Endodermal cell (in vitro differentiated cells): ENCODE measurements at regions not wholly inside any gene's neighbourhood (a gene's known extent, or its start where the extent isn't known, plus 50 kb on each side); places are given as distances from the start of the nearest gene placed in this dataset.

ENCODE experiments used
- DNase-seq: peaks from one replicate; pipeline ENCODE4 v3.0.0-alpha.2; 2017
- H3K27ac ChIP-seq: 2 replicates; pipeline ENCODE4 v1.5.1; 2013; ENCODE audit warnings: mild to moderate bottlenecking, low read depth, low read length, moderate library complexity
- H3K27me3 ChIP-seq: 2 replicates; pipeline ENCODE4 v1.6.1; 2013; ENCODE audit warnings: mild to moderate bottlenecking, low read length, moderate library complexity; ENCODE audit not compliant: insufficient read depth, control insufficient read depth, poor library complexity, severe bottlenecking
- H3K36me3 ChIP-seq: 2 replicates; pipeline ENCODE4 v1.7.0; 2013; ENCODE audit warnings: mild to moderate bottlenecking, low read length, moderate library complexity; ENCODE audit not compliant: control insufficient read depth, insufficient read depth
- H3K4me1 ChIP-seq: one replicate; pipeline ENCODE4 v1.7.0; 2013; ENCODE audit warnings: low read length; ENCODE audit not compliant: control insufficient read depth, insufficient read depth
- H3K4me3 ChIP-seq: 2 replicates; pipeline ENCODE4 v1.5.1; 2013; ENCODE audit warnings: mild to moderate bottlenecking, low read length, moderate library complexity
- H3K9ac ChIP-seq: 2 replicates; pipeline ENCODE4 v1.6.1; 2013; ENCODE audit warnings: mild to moderate bottlenecking, low read length, moderate library complexity; ENCODE audit not compliant: poor library complexity, severe bottlenecking; ENCODE audit errors: extremely low read depth
- H3K9me3 ChIP-seq: 2 replicates; pipeline ENCODE4 v1.6.1; 2013; ENCODE audit warnings: mild to moderate bottlenecking, low read length, moderate library complexity; ENCODE audit not compliant: control insufficient read depth
- H3K27ac Mint-ChIP-seq: 2 replicates; pipeline ENCODE4 v1.8.0; 2020; ENCODE audit warnings: mixed read lengths
- H3K27me3 Mint-ChIP-seq: 2 replicates; pipeline ENCODE4 v1.8.0; 2021; ENCODE audit warnings: mild to moderate bottlenecking, mixed read lengths; ENCODE audit not compliant: insufficient read depth
- H3K36me3 Mint-ChIP-seq: 2 replicates; pipeline ENCODE4 v1.8.0; 2020; ENCODE audit warnings: low read depth, mixed read lengths
- H3K4me1 Mint-ChIP-seq: 2 replicates; pipeline ENCODE4 v1.8.0; 2020; ENCODE audit warnings: mixed read lengths
- H3K4me3 Mint-ChIP-seq: 2 replicates; pipeline ENCODE4 v1.8.0; 2020; ENCODE audit warnings: mild to moderate bottlenecking, moderate library complexity, mixed read lengths
- H3K9me3 Mint-ChIP-seq: 2 replicates; pipeline ENCODE4 v1.8.0; 2020; ENCODE audit warnings: mild to moderate bottlenecking, mixed read lengths
- WGBS, 2 experiments: methylation state at CpG; one replicate each; pipeline versions ENCODE4 v1.1.5 to v1.1.7; 2013; ENCODE audit warnings: missing lambda C conversion rate in 2 of 2, mixed read lengths in 1 of 2; ENCODE audit not compliant: insufficient coverage in 1 of 2, insufficient read length in 1 of 2; 5-methylcytosine and 5-hydroxymethylcytosine counted together
- TF ChIP-seq, protein P1 (sequence below): fragments of 200-600 bp; sonication (generic); conservative IDR thresholded peaks from 2 replicates; pipeline ENCODE4 v1.5.0; 2021; ENCODE audit warnings: antibody characterized with exemption, mild to moderate bottlenecking

GRCh38 chr15:99826157-99826780 is 93.0 kb upstream of the LYSMD4 start:
- H3K27ac Mint-ChIP-seq, result no peak overlapping the region
- Histone ChIP-seq H3K27ac (no peak overlapping the region), H3K36me3 (no peaks in the 10 kb centered on the region), H3K9ac (no peak overlapping the region), H3K9me3 (no peaks in the 10 kb centered on the region), H3K4me3 (no peak overlapping the region), H3K4me1 (no peaks in the 10 kb centered on the region), H3K27me3 (no peaks in the 10 kb centered on the region)
- no peak for DNase-seq
- H3K4me1 Mint-ChIP-seq, result no peaks in the 10 kb centered on the region
- H3K36me3 Mint-ChIP-seq, result no peaks in the 10 kb centered on the region
- WGBS, 2 experiments, result 85 to 93% methylated on average over 4 of the region's 4 CpGs
- TF ChIP-seq, protein P1, sequence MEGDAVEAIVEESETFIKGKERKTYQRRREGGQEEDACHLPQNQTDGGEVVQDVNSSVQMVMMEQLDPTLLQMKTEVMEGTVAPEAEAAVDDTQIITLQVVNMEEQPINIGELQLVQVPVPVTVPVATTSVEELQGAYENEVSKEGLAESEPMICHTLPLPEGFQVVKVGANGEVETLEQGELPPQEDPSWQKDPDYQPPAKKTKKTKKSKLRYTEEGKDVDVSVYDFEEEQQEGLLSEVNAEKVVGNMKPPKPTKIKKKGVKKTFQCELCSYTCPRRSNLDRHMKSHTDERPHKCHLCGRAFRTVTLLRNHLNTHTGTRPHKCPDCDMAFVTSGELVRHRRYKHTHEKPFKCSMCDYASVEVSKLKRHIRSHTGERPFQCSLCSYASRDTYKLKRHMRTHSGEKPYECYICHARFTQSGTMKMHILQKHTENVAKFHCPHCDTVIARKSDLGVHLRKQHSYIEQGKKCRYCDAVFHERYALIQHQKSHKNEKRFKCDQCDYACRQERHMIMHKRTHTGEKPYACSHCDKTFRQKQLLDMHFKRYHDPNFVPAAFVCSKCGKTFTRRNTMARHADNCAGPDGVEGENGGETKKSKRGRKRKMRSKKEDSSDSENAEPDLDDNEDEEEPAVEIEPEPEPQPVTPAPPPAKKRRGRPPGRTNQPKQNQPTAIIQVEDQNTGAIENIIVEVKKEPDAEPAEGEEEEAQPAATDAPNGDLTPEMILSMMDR, result no peak
- no peak overlapping the region for H3K4me3 Mint-ChIP-seq
- peaks cover 1% of the 10 kb centered on the region for H3K27me3 Mint-ChIP-seq
- no peaks in the 10 kb centered on the region for H3K9me3 Mint-ChIP-seq

DNA sequence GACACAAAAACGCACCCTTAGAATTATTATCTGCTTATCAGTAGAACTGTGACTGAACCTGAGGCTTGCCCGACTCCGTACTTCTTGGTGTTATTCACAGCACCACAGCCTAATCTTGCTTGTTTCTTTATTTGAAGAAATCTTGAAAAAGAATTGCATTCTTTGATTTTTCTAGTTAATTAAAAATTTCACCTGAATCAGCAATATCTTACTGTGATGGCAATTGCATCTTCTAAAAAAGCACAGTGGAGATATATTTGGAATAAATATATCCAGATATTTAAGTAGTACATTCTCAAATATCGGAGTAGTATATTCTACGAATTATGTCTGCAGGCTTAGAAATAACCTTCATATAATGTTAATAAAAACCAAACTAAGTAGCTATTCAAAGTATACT is 90.1 kb upstream of the LYSMD4 start:
- H3K36me3 Mint-ChIP-seq, result no peaks in the 10 kb centered on the region
- WGBS, 2 experiments, result 88 to 96% methylated on average over 3 of the region's 5 CpGs

DNA sequence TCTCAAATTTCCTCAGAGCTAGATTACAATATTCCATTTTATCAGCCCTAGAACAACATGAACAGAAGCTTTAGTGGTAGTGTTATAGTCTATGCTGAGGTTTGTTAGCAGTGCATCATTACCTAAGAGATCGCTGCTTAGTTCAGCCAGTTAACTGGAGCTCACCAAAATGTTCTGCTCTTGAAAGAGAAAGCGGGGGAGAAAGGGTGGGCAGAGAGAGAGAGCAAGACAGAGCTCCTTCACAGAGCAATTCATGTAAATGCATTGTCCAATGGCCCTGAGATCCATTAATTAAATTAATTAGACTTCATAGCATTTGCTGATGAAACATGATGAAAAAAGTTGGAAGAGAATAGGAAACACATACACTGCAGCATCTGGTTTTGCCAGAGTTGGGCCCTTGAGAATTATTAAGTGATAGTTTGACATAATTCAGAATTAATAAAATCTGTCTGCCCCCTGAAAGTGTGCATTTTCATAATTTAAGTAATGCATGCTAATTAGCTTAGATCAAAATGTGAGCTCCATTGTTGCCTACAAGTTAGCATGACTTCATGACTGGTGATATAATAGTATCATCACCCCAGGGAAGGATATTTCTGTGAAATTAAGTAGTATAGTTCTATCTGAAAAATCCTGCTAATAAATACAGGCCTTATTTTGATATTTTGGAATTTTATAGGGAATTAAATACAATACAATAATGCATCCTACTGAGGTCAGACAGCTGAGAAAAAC is 86.9 kb upstream of the LYSMD4 start:
- Mint-ChIP-seq H3K36me3 (no peaks in the 10 kb centered on the region), H3K9me3 (no peaks in the 10 kb centered on the region), H3K27me3 (no peaks in the 10 kb centered on the region), H3K27ac (no peak overlapping the region), H3K4me1 (no peaks in the 10 kb centered on the region), H3K4me3 (no peak overlapping the region)
- no peak for DNase-seq
- Histone ChIP-seq H3K4me3 (no peak overlapping the region), H3K9me3 (no peaks in the 10 kb centered on the region), H3K27me3 (no peaks in the 10 kb centered on the region), H3K9ac (no peak overlapping the region), H3K4me1 (no peaks in the 10 kb centered on the region), H3K27ac (no peak overlapping the region), H3K36me3 (peaks cover 6% of the 10 kb centered on the region)
- TF ChIP-seq, protein P1, result no peak
- WGBS, 2 experiments, result 83 to 94% methylated on average over 2 of the region's 2 CpGs

More for the DNA sequence above, 90.1 kb upstream of the LYSMD4 start:
- DNase-seq, result no peak
- Mint-ChIP-seq H3K27ac (no peak overlapping the region), H3K9me3 (no peaks in the 10 kb centered on the region), H3K4me3 (no peak overlapping the region), H3K27me3 (no peaks in the 10 kb centered on the region), H3K4me1 (no peaks in the 10 kb centered on the region)
- H3K9ac ChIP-seq, result no peak overlapping the region
- H3K36me3 ChIP-seq, result no peaks in the 10 kb centered on the region
- TF ChIP-seq, protein P1, result no peak
- H3K27me3 ChIP-seq, result no peaks in the 10 kb centered on the region
- H3K9me3 ChIP-seq, result no peaks in the 10 kb centered on the region
- H3K27ac ChIP-seq, result no peak overlapping the region
- no peaks in the 10 kb centered on the region for H3K4me1 ChIP-seq
- H3K4me3 ChIP-seq, result no peak overlapping the region
